Ecto neural progenitor cell (in vitro differentiated cells): ENCODE measurements at regions not wholly inside any gene's neighbourhood (a gene's known extent, or its start where the extent isn't known, plus 50 kb on each side); places are given as distances from the start of the nearest gene placed in this dataset.

ENCODE experiments used
- DNase-seq: peaks from one replicate; pipeline ENCODE4 v3.0.0-alpha.2; 2018; ENCODE audit warnings: low spot score

DNA sequence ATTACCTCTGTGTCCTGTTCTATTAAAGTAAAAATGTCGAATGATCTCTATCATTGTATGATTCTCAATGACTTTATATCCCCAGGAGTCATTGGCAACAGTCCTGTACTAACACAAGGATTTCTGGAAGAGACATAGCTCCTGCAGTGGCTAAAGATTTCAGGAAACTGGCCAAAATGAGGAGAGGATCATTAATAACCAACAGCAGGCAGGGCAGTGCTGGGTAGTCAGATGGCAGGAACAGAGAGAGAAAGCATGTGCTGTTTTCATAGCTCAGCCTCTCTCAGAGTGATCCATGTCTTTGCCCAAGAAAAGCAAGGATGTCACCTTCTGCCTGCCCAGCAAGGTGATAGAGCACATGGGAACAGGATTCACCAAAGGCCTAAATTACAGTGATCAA is 604.7 kb upstream of the PLXNA2 start:
- DNase-seq = no peak

DNA sequence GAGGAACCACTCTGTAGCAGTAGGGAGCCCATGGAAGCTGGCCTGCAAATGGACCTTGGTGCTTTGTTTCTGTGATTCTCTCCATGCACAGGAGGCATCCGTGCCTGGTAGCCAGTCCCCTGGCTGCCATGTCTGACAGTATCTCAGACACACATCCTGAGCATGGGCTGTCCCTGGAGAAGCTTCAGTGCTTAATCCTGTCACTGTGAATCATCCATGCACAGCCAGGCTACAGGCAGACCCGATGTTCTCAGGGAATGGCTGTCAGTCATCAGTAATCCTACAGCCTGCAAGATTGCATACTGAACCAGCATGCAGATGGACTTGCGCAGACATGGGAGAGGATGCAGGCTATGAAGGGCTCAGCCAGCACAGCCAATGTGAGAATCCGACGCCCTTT is 606.3 kb upstream of the PLXNA2 start:
- DNase-seq = no peak

DNA sequence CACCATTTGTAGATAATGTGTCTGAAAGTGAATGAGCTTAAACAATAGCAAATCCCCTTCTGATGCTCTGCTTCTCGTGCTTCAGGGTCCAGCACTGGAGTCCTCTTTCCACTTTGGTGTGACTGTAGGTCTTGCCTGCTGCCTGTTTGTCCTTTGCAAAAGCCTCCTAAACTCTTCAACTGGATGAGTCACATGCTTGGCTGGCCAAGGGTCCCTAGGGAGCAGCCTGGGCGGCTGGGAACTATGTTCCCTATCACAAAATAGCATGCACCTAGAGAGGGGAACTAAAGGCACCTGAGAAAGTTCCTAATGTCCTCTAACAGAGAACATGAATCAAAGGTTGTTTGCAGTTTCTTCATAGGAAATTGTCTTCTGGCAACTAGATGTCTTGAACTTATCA is 607.2 kb upstream of the PLXNA2 start:
- no peak for DNase-seq

DNA sequence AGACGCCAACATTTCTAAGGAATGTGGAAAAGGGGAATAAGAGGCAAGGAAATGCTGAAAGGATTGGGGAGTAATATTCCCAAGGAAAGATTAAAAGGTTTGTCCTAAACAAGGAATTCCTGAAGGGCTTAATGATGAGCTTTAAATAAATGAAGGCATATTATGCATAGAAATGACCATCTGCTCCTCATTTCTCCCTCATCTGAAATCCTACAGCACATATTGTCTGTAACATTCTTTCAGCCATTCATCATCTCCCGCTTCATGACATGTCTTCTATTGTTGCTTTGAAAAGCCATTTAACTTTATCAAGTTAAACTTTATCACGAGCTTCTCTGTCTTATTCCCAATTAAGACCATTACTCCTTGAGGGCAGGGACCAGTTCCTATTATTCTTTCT is 608.7 kb upstream of the PLXNA2 start:
- DNase-seq = no peak

DNA sequence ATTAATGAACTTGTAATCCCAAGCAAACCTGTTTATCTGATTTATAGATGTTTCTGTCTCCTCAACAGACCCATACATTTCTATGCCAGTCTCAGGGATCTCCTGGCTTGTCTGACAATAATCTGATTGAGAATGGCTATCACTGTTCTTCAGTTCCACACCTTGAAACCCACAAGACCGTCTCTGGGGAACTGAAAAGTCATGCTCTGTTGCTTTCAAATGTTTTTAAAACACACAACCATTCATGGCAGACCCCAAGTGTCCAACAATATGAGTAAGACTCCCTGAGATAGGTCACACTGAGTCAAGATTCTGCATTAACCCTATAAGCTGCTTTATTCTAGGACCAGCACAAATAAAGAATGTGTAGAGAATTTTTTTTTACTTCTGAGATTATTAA is 611.2 kb upstream of the PLXNA2 start:
- DNase-seq = no peak

DNA sequence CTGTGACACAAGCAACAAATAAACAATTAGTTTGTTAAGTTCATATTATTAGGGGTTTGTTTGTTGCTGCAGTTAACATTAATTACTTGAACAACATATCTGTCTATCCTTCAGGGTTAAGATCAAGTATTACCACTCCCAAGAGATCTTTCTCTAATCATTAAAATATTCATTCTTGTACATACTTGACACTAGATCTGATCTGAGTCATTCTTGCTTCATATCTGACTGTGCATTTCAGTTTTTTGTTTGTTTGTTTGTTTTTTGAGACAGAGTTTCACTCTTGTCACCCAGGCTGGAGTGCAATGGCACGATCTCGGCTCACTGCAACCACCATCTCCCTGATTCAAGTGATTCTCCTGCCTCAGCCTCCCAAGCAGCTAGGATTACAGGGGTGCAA is 613.3 kb upstream of the PLXNA2 start:
- no peak for DNase-seq

DNA sequence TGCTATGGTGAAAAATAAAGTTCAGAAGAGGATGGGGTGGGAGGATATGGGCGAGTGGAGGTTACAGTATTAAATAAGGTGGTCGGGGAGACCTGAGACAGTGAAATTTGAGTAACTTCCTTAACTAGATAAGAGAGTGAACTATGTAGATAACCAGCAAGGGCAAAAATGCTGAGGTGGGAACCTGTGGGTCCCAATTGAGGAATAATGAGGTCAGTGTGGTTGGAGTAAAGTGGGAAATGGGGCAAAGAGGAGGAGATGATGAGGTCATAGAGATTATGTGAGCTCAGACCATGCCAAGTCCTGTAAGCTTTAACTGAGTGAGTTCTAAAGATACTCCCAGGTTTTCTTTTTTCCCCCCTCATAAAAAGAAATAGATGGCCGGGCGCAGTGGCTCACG is 614.6 kb upstream of the PLXNA2 start:
- DNase-seq = no peak

DNA sequence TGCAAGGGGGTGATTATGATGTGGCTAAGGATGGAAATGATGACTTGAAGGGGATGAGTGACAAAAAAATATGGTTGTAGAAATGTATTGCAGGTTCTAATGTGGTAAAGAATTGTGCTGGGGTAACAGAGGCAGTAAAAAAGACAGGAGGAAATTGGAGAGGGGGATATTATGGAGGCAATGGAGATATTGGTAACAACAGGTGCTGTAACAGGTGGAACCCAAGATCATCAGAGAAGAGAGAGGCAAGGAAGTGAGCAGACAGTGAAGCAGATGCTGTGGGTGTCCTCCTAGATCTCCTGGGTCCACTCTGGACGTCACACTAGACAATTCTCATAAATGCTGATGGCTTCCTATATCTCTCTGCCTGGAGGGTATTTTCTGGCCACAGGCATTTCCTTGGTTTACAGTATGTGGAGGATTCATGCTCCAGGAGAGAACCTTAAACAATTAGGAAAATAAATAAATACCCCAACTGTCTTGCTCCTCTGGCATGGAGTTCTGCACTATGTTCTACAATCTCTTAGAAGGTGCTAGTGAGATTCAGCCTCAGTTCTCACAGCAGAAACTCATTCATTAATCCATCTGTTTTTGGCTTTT is 620.3 kb upstream of the PLXNA2 start:
- DNase-seq = no peak

DNA sequence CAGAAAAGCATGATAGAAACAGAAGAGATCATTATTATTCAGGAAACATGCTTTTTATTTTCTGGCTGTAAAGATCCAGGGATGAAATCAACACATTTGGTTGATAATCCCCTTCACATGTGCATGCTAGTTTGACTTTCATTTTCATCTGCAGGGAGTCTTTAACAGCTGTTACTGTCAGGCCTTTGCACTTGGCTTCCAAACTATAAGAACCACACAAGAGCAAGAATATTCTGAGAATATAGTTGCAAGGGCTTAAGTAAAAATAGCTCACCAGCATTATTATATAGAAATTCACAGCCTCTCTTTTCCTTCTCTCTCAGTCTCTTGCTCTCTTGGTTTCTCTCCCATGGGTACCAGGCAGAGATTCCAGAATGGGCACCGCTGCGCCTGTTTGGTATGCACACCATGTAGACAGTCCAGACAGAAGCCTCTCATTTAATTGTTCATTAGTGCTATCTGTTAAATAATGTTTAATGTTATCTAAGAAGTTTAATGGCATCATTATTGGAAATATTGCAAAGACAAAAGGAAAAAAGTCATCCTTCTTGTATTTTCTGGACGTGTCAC is 622.3 kb upstream of the PLXNA2 start:
- DNase-seq = no peak

DNA sequence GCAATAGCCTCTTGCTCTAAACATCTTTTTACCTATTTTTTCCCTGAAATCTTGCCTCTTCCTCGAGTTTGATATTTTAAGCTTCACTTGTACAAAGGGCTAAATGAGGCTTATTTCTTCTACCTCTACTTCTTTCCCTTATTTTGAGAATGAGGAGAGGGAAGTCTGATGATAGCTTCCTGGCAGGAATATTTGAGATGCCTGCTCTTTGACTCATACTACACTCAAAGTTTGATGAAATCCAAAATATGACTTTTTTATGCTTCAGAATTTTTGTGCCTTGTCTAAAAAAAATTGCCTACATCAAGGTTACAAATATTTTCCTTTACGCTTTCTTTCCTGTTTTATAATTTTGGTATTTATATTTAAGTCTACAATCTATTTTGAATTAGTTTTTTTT is 624.4 kb upstream of the PLXNA2 start:
- DNase-seq = no peak

DNA sequence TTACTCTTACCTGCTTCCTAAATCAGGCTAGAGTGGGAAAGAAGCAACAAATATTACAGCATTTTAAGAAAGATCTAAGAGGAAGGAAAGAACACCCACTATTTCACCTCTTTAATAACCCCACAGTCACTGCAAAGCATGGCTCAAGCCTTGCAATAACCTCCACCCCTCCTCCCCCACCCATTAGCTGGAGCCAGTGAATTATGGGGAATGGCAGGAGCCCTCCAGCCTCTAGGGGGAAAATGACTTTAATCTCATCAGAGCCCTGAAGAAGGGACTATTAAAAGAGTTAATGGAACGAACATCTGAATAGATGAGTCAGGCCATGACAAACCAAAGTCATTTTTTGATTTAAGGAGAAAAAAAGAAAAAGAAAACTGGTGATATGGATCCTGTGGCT is 630.7 kb upstream of the PLXNA2 start:
- DNase-seq = no peak

DNA sequence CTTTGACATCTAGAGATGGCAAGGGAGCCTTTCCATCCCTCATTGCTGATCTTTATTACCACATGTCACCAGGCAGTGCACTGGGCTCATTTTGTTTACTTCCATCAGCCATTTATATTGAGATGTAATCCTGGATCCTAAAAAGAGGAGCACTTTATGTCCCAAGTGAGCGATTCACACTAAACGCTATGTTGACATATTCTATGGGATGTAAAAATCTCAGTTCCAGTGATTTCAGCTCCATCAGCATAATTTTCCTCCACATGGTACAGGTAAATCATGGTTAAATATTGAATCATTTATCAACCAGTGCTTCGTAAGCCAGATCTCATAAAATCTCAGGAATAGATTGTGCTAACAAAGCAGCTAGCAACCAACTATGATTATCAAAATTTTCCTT is 634.8 kb upstream of the PLXNA2 start:
- DNase-seq = no peak

DNA sequence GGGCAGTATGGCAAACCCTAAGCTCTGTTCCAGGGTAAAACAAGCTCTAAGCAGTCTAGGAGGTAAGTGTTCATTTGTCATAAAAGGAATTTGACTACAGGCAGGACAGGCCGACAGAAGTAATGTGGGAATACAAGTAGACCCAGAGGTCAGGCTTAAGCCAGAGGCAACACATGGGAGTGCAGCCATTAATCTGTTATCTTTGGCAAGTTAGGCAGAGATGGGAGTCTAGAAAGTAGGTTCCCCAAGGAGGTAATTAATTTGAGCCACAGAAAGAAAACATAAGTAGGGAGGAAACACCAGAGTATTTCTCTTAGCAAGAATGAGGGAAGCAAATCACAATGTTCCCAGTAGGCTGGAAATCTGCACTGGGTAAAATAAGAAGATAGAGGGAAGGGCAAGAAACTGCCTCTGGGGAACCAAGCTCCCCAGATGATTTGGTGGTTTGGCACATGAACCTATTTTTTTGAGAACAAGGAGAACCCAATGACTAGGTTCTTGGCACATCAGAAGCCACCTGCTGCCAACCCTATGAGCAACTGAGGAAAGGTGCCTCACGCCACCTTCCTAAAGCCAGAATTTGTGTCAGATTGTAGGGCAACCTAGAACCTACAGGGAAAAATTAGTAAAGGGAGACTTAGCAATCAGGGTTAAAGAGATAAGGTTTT is 636.4 kb upstream of the PLXNA2 start:
- DNase-seq = no peak

DNA sequence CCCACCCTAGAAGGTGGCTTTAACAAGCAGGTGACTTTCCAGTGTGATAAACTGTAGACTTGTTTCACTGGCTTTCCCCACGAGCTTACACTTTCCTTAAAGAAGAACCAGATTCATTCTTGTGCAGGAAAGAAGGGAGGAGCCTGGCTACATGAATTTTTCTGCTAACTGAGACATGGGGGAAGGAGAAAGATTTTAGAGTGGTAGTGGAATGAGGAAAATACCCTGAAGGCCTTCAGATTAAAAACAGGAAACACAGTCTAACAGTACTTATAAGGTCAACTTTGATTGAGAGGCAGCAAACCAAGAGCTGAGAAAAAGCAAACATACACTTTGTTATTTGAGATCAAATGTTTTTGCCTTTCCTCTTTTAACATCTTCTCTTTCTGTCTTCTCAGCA is 640.9 kb upstream of the PLXNA2 start:
- no peak for DNase-seq

DNA sequence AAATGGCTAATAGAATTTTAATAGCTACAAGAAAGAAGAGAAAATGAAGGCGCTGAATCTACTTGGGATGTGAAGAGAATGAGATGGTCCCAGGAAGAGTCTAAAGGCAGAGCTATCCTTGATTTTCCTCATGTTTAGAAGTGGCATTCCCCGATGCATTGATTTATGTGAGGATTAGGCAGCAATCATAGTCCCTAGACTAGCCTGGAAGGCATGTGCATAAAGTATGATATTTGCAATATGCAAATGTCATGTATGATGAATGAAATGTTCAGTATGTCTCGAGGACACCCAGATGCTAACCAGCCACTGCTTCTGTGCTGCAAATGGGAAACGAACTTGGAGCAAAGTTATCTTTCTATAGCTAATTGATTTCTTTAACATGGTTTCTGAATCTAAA is 641.5 kb upstream of the PLXNA2 start:
- no peak for DNase-seq

DNA sequence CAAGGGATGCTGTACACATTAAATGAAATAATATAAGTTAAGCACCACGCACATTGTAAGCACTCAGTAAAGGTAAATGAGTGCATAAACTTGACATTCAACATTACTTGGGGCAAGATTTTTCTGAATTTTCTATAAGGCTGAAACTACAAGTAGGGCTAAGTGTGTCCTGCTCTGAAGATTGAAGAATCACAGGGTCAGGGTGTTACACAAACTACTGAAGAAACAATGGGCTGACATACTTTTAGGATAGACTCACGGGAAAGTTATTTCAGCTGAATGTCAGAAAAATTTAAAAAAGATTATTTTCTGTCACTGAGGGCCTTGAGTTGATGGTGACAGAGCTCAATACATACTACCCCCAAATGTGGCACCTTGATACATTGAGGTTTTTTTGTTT is 644.2 kb upstream of the PLXNA2 start:
- DNase-seq = no peak

DNA sequence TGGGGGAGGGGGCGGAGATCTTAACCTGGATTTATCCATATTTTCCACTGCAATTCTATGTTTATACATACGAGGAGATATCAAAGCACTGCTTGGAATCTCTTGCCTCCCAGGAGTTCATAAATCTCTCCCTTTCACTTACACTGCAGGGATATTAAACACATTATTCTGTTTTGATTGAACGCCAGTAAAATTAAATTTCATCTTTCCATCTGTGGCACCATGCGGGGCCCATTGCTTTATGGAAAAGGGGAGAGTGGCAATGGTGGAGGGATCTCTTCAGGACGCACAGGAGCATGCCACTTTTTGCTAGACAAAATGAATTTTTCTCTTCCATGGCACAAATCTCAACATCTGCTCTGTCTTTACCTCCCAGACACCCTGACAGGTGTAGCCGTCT is 648.0 kb upstream of the PLXNA2 start:
- DNase-seq = no peak

DNA sequence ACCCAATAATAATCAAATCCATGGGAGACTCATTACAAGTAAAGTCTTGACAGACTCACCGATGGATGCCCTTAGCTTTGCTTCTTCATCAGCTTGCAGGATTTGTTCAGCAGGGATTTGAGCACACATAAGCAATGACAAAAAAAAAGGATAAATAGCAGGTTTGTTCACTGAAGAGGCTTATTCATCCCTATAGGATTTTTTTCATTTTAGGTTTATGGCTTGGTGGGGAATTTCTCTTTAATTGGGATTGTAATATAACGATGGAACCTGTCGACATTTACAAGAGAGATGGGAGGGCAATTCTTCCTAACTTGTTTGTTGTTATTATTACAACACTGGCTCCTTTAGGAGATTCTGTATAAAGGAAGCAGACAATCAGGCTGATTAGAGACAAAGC is 649.1 kb upstream of the PLXNA2 start:
- DNase-seq = no peak

DNA sequence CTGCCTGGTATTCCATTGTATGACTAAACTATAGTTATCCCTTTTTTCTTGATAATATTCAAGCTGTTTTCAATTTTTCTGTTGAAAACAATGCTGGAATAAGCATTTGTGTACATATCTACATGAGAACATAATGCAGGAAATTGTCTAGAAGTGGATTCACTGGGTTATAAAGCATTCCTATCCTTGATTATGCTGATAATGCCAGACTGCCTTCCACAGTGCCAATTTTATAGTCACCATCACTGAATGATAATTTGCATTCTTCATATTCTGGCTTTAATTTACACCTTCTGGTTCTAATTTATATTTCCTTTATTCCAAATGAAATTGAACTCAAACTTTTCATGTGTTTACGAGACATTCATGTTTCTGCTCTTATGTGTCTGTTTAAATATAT is 651.0 kb upstream of the PLXNA2 start:
- DNase-seq = no peak

DNA sequence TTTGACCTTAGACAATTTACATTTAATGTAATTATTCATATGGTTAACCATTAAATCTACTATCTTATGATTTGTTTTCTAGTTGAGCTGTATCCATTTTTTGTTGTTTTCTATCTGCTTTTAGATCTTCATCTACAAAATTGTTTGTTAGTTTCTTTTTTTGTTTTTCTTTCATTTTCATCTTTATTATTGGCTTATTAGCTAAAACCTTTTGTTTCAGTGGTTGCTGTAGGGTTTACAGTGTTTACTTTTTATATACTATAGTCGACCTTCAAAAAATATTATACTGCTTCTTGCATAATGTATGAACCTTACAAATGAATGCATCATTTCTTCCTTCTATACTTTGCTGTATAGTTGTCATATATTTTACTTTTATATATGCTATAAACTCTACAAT is 651.6 kb upstream of the PLXNA2 start:
- DNase-seq = no peak

DNA sequence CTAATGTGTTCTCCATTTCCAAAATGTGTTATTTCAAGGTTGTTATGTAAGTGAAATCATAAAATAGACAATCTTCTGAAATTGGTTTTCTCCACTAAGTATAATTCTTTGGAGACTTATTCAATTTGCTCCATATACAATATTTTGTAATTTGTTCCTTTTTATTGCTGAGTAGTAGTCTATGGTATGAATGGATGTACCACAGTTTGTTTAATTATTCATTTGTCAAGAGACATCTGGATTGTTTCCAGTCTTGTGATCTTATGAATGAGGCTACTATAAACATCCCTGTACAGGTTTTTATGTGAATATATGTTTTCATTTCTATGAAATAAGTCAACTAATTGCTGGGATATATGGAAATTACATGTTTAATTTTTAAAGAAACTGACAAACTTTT is 652.6 kb upstream of the PLXNA2 start:
- DNase-seq = no peak

DNA sequence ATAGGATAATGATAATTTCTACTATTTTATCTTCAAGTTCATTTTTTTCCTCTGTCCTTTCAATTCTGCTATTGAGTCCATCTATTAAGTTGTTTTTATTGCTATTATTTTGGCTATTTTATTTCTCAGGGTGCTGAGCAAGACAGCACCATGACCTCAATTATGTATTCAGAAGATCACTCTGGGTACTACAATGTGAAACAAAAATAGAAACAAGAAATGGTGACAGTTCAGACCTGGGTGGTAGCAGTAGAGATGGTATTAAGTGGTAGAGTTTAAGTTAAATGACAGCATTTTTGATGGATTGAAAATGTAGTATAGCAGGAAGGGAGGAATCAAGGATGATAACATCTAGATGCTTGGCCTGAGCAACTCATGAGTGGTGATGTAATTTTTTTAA is 655.3 kb upstream of the PLXNA2 start:
- DNase-seq = no peak

DNA sequence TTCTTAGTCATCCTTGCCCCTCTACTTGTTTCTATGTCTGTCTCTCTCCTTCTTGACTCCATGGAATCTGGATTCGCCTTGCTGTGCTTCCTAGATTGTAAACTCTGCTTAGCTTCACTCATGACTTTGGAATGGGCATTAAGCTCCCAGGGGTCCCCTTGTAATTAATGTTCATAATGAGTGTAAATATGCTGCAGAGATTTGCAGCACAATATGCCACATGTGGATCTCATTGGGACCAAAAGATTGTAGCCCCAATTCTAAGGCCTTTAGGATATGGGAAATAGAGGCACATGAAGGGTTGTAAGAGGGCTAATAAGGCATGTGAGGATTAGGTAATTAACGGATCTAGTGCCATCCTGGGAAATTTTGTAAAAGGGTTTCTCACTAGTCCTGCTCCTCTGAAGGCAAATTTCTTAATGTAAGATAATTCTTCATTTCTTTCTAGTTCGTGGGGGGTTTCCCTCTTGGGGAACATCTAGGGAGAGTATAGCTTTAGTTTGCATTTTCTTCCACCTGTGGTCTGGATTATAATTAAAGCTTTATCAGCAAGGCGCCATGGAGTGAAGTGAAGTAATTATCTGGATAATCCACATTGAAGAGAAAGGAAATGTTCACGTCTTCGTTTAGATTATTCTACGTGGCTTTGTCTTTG is 659.2 kb upstream of the PLXNA2 start:
- DNase-seq = no peak

DNA sequence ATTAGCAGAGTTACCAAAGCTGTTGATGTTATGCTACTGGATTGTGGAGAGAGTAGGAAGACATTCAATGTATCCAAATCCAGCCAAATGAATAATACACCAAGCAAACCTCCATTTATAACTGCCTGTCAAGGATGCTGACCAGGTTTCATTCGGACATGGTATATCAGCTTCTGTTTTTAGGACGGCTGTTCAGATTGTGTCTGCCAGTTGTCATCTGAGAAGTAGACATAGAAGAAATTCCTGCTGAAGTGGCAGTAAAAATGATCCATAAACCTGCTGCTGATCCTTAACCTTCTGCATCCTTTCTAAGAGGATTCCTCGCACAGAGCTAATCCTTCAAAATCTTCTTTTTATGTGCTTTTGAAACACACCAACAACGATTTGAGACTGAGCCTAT is 663.6 kb upstream of the PLXNA2 start:
- DNase-seq = no peak
